Mammary epithelial cell (primary cell): ENCODE measurements at regions not wholly inside any gene's neighbourhood (a gene's known extent, or its start where the extent isn't known, plus 50 kb on each side); places are given as distances from the start of the nearest gene placed in this dataset.

Experiments
- EZH2 ChIP-seq: IDR thresholded peaks from 2 replicates; pipeline ENCODE4 v1.6.1; 2012; ENCODE audit warnings: low read length, inconsistent platforms, borderline replicate concordance
- TF ChIP-seq, protein P1 (sequence below), 2 donors: IDR thresholded peaks in 1 of 2; conservative IDR thresholded peaks in 1 of 2; 2 replicates each; pipeline ENCODE4 v1.5.1; 2011 to 2012; ENCODE audit warnings: inconsistent platforms in 2 of 2, low read length in 2 of 2, mild to moderate bottlenecking in 2 of 2, control low read depth in 1 of 2, low read depth in 1 of 2; ENCODE audit not compliant: insufficient read depth in 1 of 2; ENCODE audit errors: extremely low read depth in 1 of 2

GRCh38 chr1:25057188-25057587 lies 127.1 kb upstream of the RUNX3 start:
- TF ChIP-seq, protein P1, sequence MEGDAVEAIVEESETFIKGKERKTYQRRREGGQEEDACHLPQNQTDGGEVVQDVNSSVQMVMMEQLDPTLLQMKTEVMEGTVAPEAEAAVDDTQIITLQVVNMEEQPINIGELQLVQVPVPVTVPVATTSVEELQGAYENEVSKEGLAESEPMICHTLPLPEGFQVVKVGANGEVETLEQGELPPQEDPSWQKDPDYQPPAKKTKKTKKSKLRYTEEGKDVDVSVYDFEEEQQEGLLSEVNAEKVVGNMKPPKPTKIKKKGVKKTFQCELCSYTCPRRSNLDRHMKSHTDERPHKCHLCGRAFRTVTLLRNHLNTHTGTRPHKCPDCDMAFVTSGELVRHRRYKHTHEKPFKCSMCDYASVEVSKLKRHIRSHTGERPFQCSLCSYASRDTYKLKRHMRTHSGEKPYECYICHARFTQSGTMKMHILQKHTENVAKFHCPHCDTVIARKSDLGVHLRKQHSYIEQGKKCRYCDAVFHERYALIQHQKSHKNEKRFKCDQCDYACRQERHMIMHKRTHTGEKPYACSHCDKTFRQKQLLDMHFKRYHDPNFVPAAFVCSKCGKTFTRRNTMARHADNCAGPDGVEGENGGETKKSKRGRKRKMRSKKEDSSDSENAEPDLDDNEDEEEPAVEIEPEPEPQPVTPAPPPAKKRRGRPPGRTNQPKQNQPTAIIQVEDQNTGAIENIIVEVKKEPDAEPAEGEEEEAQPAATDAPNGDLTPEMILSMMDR (conservative IDR thresholded peaks at IDR 0.05 in 1 of 2, IDR thresholded peaks at IDR 0.05 in 1 of 2; ENCODE audit: extremely low read depth in 1 of 2, insufficient read depth in 1 of 2, low read depth in 1 of 2, low read length in 2 of 2) = no peak
- no peak for TF ChIP-seq EZH2
